Activated T-cell treated with anti-CD3 and anti-CD28 coated beads for 4 hours (primary cell): ENCODE measurements at regions not wholly inside any gene's neighbourhood (a gene's known extent, or its start where the extent isn't known, plus 50 kb on each side); places are given as distances from the start of the nearest gene placed in this dataset.
"Not testable (repeated sequence)": the region's sequence is repeated elsewhere in the genome, so short reads cannot be mapped to it uniquely, and the experiment has no call there.

ENCODE experiments used
- DNase-seq: peaks from one replicate; pipeline ENCODE4 v3.0.0-alpha.2; 2020

DNA sequence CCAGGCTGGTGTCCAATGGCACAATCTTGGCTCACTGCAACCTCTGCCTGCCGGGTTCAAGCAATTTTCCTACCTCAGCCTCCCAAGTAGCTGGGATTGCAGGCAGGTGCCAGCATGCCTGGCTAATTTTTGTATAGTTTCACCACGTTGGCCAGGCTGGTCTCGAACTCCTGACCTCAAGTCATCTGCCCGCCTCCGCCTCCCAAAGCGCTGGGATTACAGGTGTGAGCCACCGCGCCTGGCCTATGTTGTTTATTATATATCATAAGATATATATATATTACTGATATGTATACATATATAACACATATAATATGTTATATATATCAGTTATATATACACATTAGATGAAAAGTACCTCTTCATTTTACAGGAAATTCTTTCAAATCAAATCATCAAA lies 914.7 kb downstream of the FOXD4L5 start:
- DNase-seq = not testable (repeated sequence)

DNA sequence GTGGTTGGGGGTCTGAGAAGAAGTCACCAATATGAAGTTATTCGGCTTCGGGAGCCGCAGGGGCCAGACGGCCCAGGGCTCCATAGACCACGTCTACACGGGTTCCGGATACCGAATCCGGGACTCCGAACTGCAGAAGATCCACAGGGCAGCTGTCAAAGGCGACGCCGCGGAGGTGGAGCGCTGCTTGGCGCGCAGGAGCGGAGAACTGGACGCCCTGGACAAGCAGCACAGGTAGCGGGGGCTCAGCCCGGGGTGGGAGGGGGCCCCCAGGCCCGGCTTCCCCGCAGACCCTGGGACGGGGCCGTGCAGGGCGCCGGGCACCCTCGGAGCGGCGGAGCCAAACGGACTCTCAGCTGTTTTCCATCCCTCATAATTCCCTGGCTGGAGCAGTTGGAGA lies 915.4 kb downstream of the FOXD4L5 start:
- DNase-seq = not testable (repeated sequence)

- DNase-seq = peak; percentile 65
Observed at GRCh38 chr9:64369114-64369513, 915.9 kb downstream of the FOXD4L5 start.

GRCh38 chr9:64368644-64368942 lies 916.4 kb downstream of the FOXD4L5 start:
- not testable (repeated sequence) for DNase-seq

DNA sequence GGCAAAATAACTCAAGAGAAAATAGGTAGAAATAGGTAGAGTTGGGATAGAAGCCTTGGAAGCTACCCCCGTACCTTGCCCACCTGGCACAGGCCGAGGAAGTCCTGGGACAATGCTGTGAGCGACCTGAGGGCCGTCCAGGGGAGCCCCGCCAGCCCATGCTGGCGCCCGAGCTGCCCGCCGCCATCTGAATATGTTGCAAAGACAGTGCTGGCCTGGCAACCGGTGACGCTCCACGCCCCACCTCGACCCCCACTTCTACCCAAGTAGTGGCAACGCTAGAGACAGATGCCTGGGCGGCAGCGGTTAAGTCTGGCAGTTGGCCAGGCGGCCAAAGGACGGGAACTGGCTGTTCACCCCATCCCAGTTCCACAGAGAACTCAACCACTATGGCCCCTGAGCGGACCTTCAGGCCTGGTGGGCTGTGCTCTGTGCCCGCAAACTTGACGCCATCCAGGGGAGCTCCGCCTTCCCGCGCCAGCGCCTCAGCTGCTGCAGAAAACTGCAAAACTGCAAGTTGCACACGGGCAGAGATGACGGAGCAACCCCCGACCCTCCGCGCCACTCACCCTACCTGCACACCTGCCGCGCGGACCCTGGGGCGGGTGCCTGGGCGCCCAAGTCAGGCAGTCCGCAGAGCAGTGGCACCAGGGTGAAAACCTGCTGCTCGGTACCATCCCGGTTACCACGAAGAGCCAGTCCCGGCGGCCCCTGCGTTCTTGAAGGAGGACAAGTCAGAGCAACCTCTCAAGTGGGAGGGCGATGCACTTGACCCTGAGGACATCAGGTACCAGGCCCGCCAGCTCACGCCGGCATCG lies 917.0 kb downstream of the FOXD4L5 start:
- DNase-seq = not testable (repeated sequence)
